ENCODE measurements at regions not wholly inside any gene's neighbourhood (a gene's known extent, or its start where the extent isn't known, plus 50 kb on each side); places are given as distances from the start of the nearest gene placed in this dataset.

- TF ChIP-seq CTCF (IDR thresholded peaks at IDR 0.05; ENCODE audit: poor library complexity, severe bottlenecking) (no peak), POLR2AphosphoS5 (IDR thresholded peaks at IDR 0.05) (no peak), MXI1 (conservative IDR thresholded peaks at IDR 0.05; ENCODE audit: poor library complexity, severe bottlenecking) (no peak), REST (IDR thresholded peaks at IDR 0.05; ENCODE audit: borderline replicate concordance) (no peak), TAF1 (IDR thresholded peaks at IDR 0.05; ENCODE audit: low read depth) (no peak), RAD21 (conservative IDR thresholded peaks at IDR 0.05) (no peak), SMC3 (conservative IDR thresholded peaks at IDR 0.05; ENCODE audit: poor library complexity) (no peak), EP300 (conservative IDR thresholded peaks at IDR 0.05; ENCODE audit: poor library complexity, severe bottlenecking) (no peak), EZH2 (IDR thresholded peaks at IDR 0.05; ENCODE audit: borderline replicate concordance, insufficient read depth, low read length, poor library complexity, severe bottlenecking) (no peak)
- Histone ChIP-seq H3K36me3 (ENCODE audit: insufficient read depth, low read length) (no peaks in the 10 kb centered on the region), H3K9me3 (ENCODE audit: low read length) (no peaks in the 10 kb centered on the region), H3K79me2 (replicated peaks; ENCODE audit: insufficient read depth, low read length) (no peaks in the 10 kb centered on the region), H3K27ac (ENCODE audit: low read length) (no peak overlapping the region), H2AFZ (ENCODE audit: low read depth, low read length) (no peak overlapping the region), H3F3A (ENCODE audit: insufficient read depth, low read length, poor library complexity, severe bottlenecking) (no peaks in the 10 kb centered on the region), H3K4me3 (ENCODE audit: low read length) (no peak overlapping the region), H3K9ac (ENCODE audit: low read length) (no peak overlapping the region), H3K27me3 (ENCODE audit: insufficient read depth, low read depth, low read length) (no peaks in the 10 kb centered on the region), H3K4me2 (ENCODE audit: low read length) (no peak overlapping the region), H4K20me1 (ENCODE audit: insufficient read depth) (no peaks in the 10 kb centered on the region), H3K9me2 (ENCODE audit: insufficient read depth, low read length) (no peaks in the 10 kb centered on the region)
Observed at GRCh38 chr4:132991111-132991510, 158.0 kb upstream of the PCDH10 start.

GRCh38 chr4:132992686-132993085 is 156.4 kb upstream of the PCDH10 start:
- H3K9ac ChIP-seq (ENCODE audit: low read length), result no peak overlapping the region
- H3K79me2 ChIP-seq (replicated peaks; ENCODE audit: insufficient read depth, low read length), result no peaks in the 10 kb centered on the region
- H3K9me2 ChIP-seq (ENCODE audit: insufficient read depth, low read length), result no peaks in the 10 kb centered on the region
- H4K20me1 ChIP-seq (ENCODE audit: insufficient read depth), result no peaks in the 10 kb centered on the region
- no peak overlapping the region for H3K4me3 ChIP-seq (ENCODE audit: low read length)
- no peak overlapping the region for H2AFZ ChIP-seq (ENCODE audit: low read depth, low read length)
- no peaks in the 10 kb centered on the region for H3K9me3 ChIP-seq (ENCODE audit: low read length)
- no peak overlapping the region for H3K27ac ChIP-seq (ENCODE audit: low read length)
- H3F3A ChIP-seq (ENCODE audit: insufficient read depth, low read length, poor library complexity, severe bottlenecking), result no peaks in the 10 kb centered on the region
- H3K27me3 ChIP-seq (ENCODE audit: insufficient read depth, low read depth, low read length), result no peaks in the 10 kb centered on the region
- no peak overlapping the region for H3K4me2 ChIP-seq (ENCODE audit: low read length)
- no peaks in the 10 kb centered on the region for H3K36me3 ChIP-seq (ENCODE audit: insufficient read depth, low read length)
- no peak for TF ChIP-seq TAF1 (IDR thresholded peaks at IDR 0.05; ENCODE audit: low read depth)
- TF ChIP-seq MXI1 (conservative IDR thresholded peaks at IDR 0.05; ENCODE audit: poor library complexity, severe bottlenecking), result no peak
- TF ChIP-seq RAD21 (conservative IDR thresholded peaks at IDR 0.05), result no peak
- no peak for TF ChIP-seq SMC3 (conservative IDR thresholded peaks at IDR 0.05; ENCODE audit: poor library complexity)
- TF ChIP-seq EZH2 (IDR thresholded peaks at IDR 0.05; ENCODE audit: borderline replicate concordance, insufficient read depth, low read length, poor library complexity, severe bottlenecking), result no peak
- TF ChIP-seq REST (IDR thresholded peaks at IDR 0.05; ENCODE audit: borderline replicate concordance), result no peak
- no peak for TF ChIP-seq CTCF (IDR thresholded peaks at IDR 0.05; ENCODE audit: poor library complexity, severe bottlenecking)
- no peak for TF ChIP-seq POLR2AphosphoS5 (IDR thresholded peaks at IDR 0.05)
- TF ChIP-seq EP300 (conservative IDR thresholded peaks at IDR 0.05; ENCODE audit: poor library complexity, severe bottlenecking), result no peak
